IMR-90 (cell line): ENCODE measurements at regions not wholly inside any gene's neighbourhood (a gene's known extent, or its start where the extent isn't known, plus 50 kb on each side); places are given as distances from the start of the nearest gene placed in this dataset.

Experiments used
- ATAC-seq: fragments of 200-7000 bp; cut with Tn5 transposase; 2 replicates; pipeline ENCODE4 v1.9.1; 2020; ENCODE audit warnings: low read depth, mild to moderate bottlenecking, moderate library complexity
- BruUV-seq: library from RNA; stranded (reverse); fragments of 400-500 nt; replicated peaks from 2 replicates; lab custom pipeline; 2021; lab: Mats Ljungman, UMichigan
- CTCF ChIA-PET: fragments of 300-600 bp; formaldehyde crosslinking; extraction: SDS; loops from one replicate; lab custom pipeline; 2021; ENCODE audit warnings: antibody characterized with exemption; lab: Yijun Ruan, JAX
- POLR2A ChIA-PET: fragments of 300-600 bp; sonication (Branson Sonifier 250); formaldehyde crosslinking; loops from one replicate; lab custom pipeline; 2022; ENCODE audit warnings: antibody characterized with exemption; ENCODE audit not compliant: unreplicated experiment; lab: Charles Lee
- DNase-seq: peaks from one replicate; pipeline ENCODE4 v3.0.0; 2013
- H2AFZ ChIP-seq: replicated peaks from 2 replicates; pipeline ENCODE3; 2013; ENCODE audit warnings: low read length, mild to moderate bottlenecking; ENCODE audit not compliant: poor library complexity
- H2AK5ac ChIP-seq: 2 replicates; pipeline ENCODE4 v1.6.1; 2013; ENCODE audit warnings: low read depth, low read length, inconsistent platforms
- H2AK9ac ChIP-seq: replicated peaks from 2 replicates; pipeline ENCODE3; 2013; ENCODE audit warnings: mild to moderate bottlenecking, low read depth, low read length, moderate library complexity; ENCODE audit not compliant: poor library complexity
- H2BK120ac ChIP-seq: 2 replicates; pipeline ENCODE4 v1.6.1; 2013; ENCODE audit warnings: low read depth, low read length, inconsistent platforms
- H2BK15ac ChIP-seq: 3 replicates; pipeline ENCODE4 v1.6.1; 2013; ENCODE audit warnings: low read depth, low read length, inconsistent platforms
- H2BK20ac ChIP-seq: 2 replicates; pipeline ENCODE4 v1.6.1; 2013; ENCODE audit warnings: low read depth, mild to moderate bottlenecking, inconsistent platforms, low read length, moderate library complexity
- H2BK5ac ChIP-seq: 2 replicates; pipeline ENCODE4 v1.6.1; 2013; ENCODE audit warnings: mild to moderate bottlenecking, low read depth, low read length, inconsistent platforms; ENCODE audit not compliant: poor library complexity, severe bottlenecking
- H3K14ac ChIP-seq: replicated peaks from 2 replicates; pipeline ENCODE4 v1.6.1; 2013; ENCODE audit warnings: low read depth, low read length, inconsistent platforms
- H3K18ac ChIP-seq: 2 replicates; pipeline ENCODE4 v1.6.1; 2013; ENCODE audit warnings: low read depth, low read length, control low read depth
- H3K23ac ChIP-seq: 2 replicates; pipeline ENCODE4 v1.6.1; 2013; ENCODE audit warnings: low read depth, low read length, inconsistent platforms
- H3K27ac ChIP-seq: 2 replicates; pipeline ENCODE4 v1.5.1; 2013; ENCODE audit warnings: mild to moderate bottlenecking, control low read depth, low read length; ENCODE audit not compliant: insufficient read depth
- H3K27me3 ChIP-seq: 2 replicates; pipeline ENCODE4 v1.6.1; 2013; ENCODE audit warnings: low read length; ENCODE audit not compliant: control insufficient read depth, insufficient read depth
- H3K36me3 ChIP-seq: 2 replicates; pipeline ENCODE4 v1.6.1; 2013; ENCODE audit warnings: low read length, mixed read lengths; ENCODE audit not compliant: control insufficient read depth, insufficient read depth
- H3K4ac ChIP-seq: 2 replicates; pipeline ENCODE4 v1.6.1; 2013; ENCODE audit warnings: low read depth, low read length, inconsistent platforms
- H3K4me1 ChIP-seq: 2 replicates; pipeline ENCODE4 v1.6.1; 2013; ENCODE audit warnings: low read length, mixed read lengths; ENCODE audit not compliant: control insufficient read depth, insufficient read depth
- H3K4me2 ChIP-seq: 2 replicates; pipeline ENCODE4 v1.6.1; 2013; ENCODE audit warnings: low read depth, mild to moderate bottlenecking, control low read depth, low read length, moderate library complexity
- H3K4me3 ChIP-seq: 2 replicates; pipeline ENCODE4 v1.5.1; 2013; ENCODE audit warnings: low read depth, mild to moderate bottlenecking, control low read depth, low read length, moderate library complexity; ENCODE audit not compliant: insufficient read depth
- H3K56ac ChIP-seq: 2 replicates; pipeline ENCODE4 v1.6.1; 2013; ENCODE audit warnings: low read length, inconsistent platforms; ENCODE audit not compliant: insufficient read depth; ENCODE audit errors: extremely low read depth
- H3K79me1 ChIP-seq, 2 experiments: 2 replicates each; pipeline ENCODE4 v1.6.1; 2013; ENCODE audit warnings: low read length in 2 of 2, inconsistent platforms in 1 of 2, low read depth in 1 of 2
- H3K9ac ChIP-seq: 2 replicates; pipeline ENCODE4 v1.6.1; 2013; ENCODE audit warnings: low read depth, low read length, control low read depth
- H3K9me1 ChIP-seq: 2 replicates; pipeline ENCODE4 v1.6.1; 2013; ENCODE audit warnings: low read length, inconsistent platforms; ENCODE audit not compliant: insufficient read depth
- H3K9me3 ChIP-seq: 2 replicates; pipeline ENCODE4 v1.6.1; 2013; ENCODE audit warnings: low read length; ENCODE audit not compliant: control insufficient read depth, insufficient read depth
- H4K20me1 ChIP-seq: 2 replicates; pipeline ENCODE4 v1.6.1; 2013; ENCODE audit warnings: low read length, inconsistent platforms; ENCODE audit not compliant: insufficient read depth
- H4K5ac ChIP-seq: 2 replicates; pipeline ENCODE4 v1.6.1; 2013; ENCODE audit warnings: mild to moderate bottlenecking, low read depth, low read length, control low read depth
- H4K8ac ChIP-seq, 2 experiments: 2 replicates each; pipeline ENCODE4 v1.6.1; 2013; ENCODE audit warnings: low read depth in 2 of 2, low read length in 2 of 2, control low read depth in 1 of 2, inconsistent platforms in 1 of 2
- H4K91ac ChIP-seq: 2 replicates; pipeline ENCODE4 v1.6.1; 2013; ENCODE audit warnings: low read depth, low read length, inconsistent platforms; ENCODE audit not compliant: insufficient read depth
- CEBPB ChIP-seq: IDR thresholded peaks from 2 replicates; pipeline ENCODE4 v1.6.1; 2012; ENCODE audit warnings: low read depth, low read length, improper control_type of control experiment
- ELK1 ChIP-seq: fragments of 150-350 bp; IDR thresholded peaks from 2 replicates; pipeline ENCODE4 v1.6.1; 2016; ENCODE audit warnings: low read depth, mild to moderate bottlenecking, low read length, moderate library complexity, borderline replicate concordance
- FOS ChIP-seq: fragments of 150-350 bp; IDR thresholded peaks from 2 replicates; pipeline ENCODE4 v1.6.1; 2016; ENCODE audit warnings: low read depth, low read length
- MAFK ChIP-seq: IDR thresholded peaks from 2 replicates; pipeline ENCODE4 v1.6.1; 2012; ENCODE audit warnings: low read depth, low read length, improper control_type of control experiment
- MAZ ChIP-seq: IDR thresholded peaks from 2 replicates; pipeline ENCODE4 v1.6.1; 2012; ENCODE audit warnings: low read depth, mild to moderate bottlenecking, low read length, improper control_type of control experiment, moderate library complexity, borderline replicate concordance
- MXI1 ChIP-seq: IDR thresholded peaks from 2 replicates; pipeline ENCODE4 v1.6.1; 2012; ENCODE audit warnings: low read depth, mild to moderate bottlenecking, low read length, moderate library complexity, borderline replicate concordance
- NFE2L2 ChIP-seq: fragments of 150-350 bp; IDR thresholded peaks from 2 replicates; pipeline ENCODE4 v1.6.1; 2016; ENCODE audit warnings: low read depth, mild to moderate bottlenecking, low read length
- POLR2A ChIP-seq: IDR thresholded peaks from 2 replicates; pipeline ENCODE4 v1.6.1; 2012; ENCODE audit warnings: mild to moderate bottlenecking, low read depth, low read length
- RCOR1 ChIP-seq: IDR thresholded peaks from 2 replicates; pipeline ENCODE4 v1.6.1; 2012; ENCODE audit warnings: mild to moderate bottlenecking, low read length, improper control_type of control experiment; ENCODE audit not compliant: insufficient replicate concordance
- RFX5 ChIP-seq: IDR thresholded peaks from 2 replicates; pipeline ENCODE4 v1.8.0; 2012; ENCODE audit warnings: low read depth, mild to moderate bottlenecking, low read length, moderate library complexity
- SMC3 ChIP-seq: fragments of 150-350 bp; IDR thresholded peaks from 2 replicates; pipeline ENCODE4 v1.6.1; 2016; ENCODE audit warnings: low read depth, mild to moderate bottlenecking, antibody characterized with exemption, low read length, moderate library complexity
- USF2 ChIP-seq: fragments of 150-350 bp; IDR thresholded peaks from 2 replicates; pipeline ENCODE4 v1.6.1; 2017; ENCODE audit warnings: mild to moderate bottlenecking, antibody characterized with exemption, low read length, low read depth
- WGBS, 2 experiments: methylation state at CpG; one replicate each; pipeline versions ENCODE4 v1.1.5 to v1.1.7; 2013; ENCODE audit warnings: missing lambda C conversion rate in 2 of 2; ENCODE audit not compliant: insufficient read length in 1 of 2; ENCODE audit errors: extremely low coverage in 2 of 2; 5-methylcytosine and 5-hydroxymethylcytosine counted together
- dilution Hi-C: fragments of 300-500 bp; cut with HindIII; formaldehyde crosslinking; loops from one replicate; pipeline ENCODE4 v1.14.3; 2018; ENCODE audit warnings: low sequenced_read_pairs; ENCODE audit not compliant: unreplicated experiment
- in situ Hi-C: fragments of 300-500 bp; cut with MboI; formaldehyde crosslinking; loops from 3 replicates; pipeline ENCODE4 v1.14.3; 2019; ENCODE audit warnings: low sequenced_read_pairs, inconsistent platforms, mixed read lengths
- intact Hi-C: fragments of 100-400 bp; cut with micrococcal nuclease; formaldehyde crosslinking; loops from 2 replicates; pipeline ENCODE4 v1.10.0; 2022

GRCh38 chr21:32056791-32057190 lies 184.0 kb downstream of the HUNK start:
- no peaks in the 10 kb centered on the region for H3K79me1 ChIP-seq
- no peak overlapping the region for H3K23ac ChIP-seq
- TF ChIP-seq ELK1: no peak
- no peak for TF ChIP-seq MAZ
- no peak for TF ChIP-seq FOS
- no peak for TF ChIP-seq SMC3
- no peak for TF ChIP-seq CEBPB
- TF ChIP-seq RFX5: no peak
- TF ChIP-seq MAFK: no peak
- no peak for TF ChIP-seq RCOR1
- no peak for TF ChIP-seq NFE2L2
- no peak for TF ChIP-seq POLR2A
- no peak for TF ChIP-seq MXI1
- no peak for TF ChIP-seq USF2
- H3K9me1 ChIP-seq: no peaks in the 10 kb centered on the region
- no peaks in the 10 kb centered on the region for H3K9me3 ChIP-seq
- no peak overlapping the region for H4K5ac ChIP-seq
- no peak overlapping the region for H4K91ac ChIP-seq
- H4K20me1 ChIP-seq: no peaks in the 10 kb centered on the region
- no peak overlapping the region for H3K18ac ChIP-seq
- dilution Hi-C loops: no loop called here
- no peak overlapping the region for H2BK120ac ChIP-seq
- no peak overlapping the region for H2AK9ac ChIP-seq
- H2BK15ac ChIP-seq: no peak overlapping the region
- no peak for ATAC-seq
- intact Hi-C loops: no loop called here
- no peak overlapping the region for H2AFZ ChIP-seq
- no peak overlapping the region for H2BK20ac ChIP-seq
- no peaks in the 10 kb centered on the region for H3K4me1 ChIP-seq
- POLR2A ChIA-PET: no interaction called here
- no peaks in the 10 kb centered on the region for H3K36me3 ChIP-seq
- 80% methylated on average over 1 of the region's 8 CpGs; no CpG with 5 or more reads in 1 of the 2 experiments for WGBS, 2 experiments
- H3K56ac ChIP-seq: no peak overlapping the region
- H4K8ac ChIP-seq: no peak overlapping the region
- peaks cover 4% of the 10 kb centered on the region; the same call in 1 of the 2 replicates for H3K27me3 ChIP-seq
- no peak overlapping the region for H3K4me3 ChIP-seq
- no peak overlapping the region for H3K9ac ChIP-seq
- no peak overlapping the region for H3K14ac ChIP-seq
- no peak for DNase-seq
- no peak overlapping the region for H2BK5ac ChIP-seq
- no peak overlapping the region for H2AK5ac ChIP-seq
- H3K4ac ChIP-seq: no peak overlapping the region
- H3K4me2 ChIP-seq: no peak overlapping the region
- in situ Hi-C loops: no loop called here
- no TSS peak for BruUV-seq
- CTCF ChIA-PET: no interaction called here
- no peak overlapping the region for H3K27ac ChIP-seq
